Astrocyte (in vitro differentiated cells and primary cell): ENCODE measurements at regions not wholly inside any gene's neighbourhood (a gene's known extent, or its start where the extent isn't known, plus 50 kb on each side); places are given as distances from the start of the nearest gene placed in this dataset.

Source experiments
- EZH2 ChIP-seq: IDR thresholded peaks from 2 replicates; pipeline ENCODE4 v1.6.1; 2012; ENCODE audit warnings: mild to moderate bottlenecking, low read length, inconsistent platforms; ENCODE audit not compliant: insufficient read depth
- TF ChIP-seq, protein P1 (sequence below): IDR thresholded peaks from 2 replicates; pipeline ENCODE4 v1.5.1; 2011; ENCODE audit warnings: low read depth, mild to moderate bottlenecking, inconsistent platforms, low read length, moderate library complexity; ENCODE audit not compliant: insufficient read depth

DNA sequence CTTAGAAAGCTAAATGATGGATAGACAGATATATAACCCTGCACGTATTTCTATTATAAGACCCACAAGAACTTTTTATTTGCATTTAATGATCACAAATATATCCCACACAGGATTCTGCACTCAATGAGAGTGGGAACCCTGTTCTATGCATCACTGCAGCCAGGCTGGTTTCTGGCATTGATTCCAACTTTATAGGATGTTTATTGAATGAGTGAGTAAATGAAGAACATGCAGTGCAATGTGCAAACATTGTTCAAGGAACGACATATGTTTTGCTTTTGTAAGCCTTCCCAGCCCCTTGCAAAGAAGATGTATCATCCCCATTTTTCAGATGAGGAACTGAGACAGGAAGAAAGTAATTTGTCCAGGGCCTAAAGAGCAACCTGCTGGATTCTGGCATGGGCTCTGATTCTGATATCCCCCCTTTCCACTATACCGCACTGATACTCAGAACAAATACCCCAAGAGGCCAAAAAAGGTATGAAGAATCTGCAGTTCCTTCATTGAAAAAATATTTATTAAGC lies 246.3 kb downstream of the LACC1 start:
- TF ChIP-seq, protein P1, sequence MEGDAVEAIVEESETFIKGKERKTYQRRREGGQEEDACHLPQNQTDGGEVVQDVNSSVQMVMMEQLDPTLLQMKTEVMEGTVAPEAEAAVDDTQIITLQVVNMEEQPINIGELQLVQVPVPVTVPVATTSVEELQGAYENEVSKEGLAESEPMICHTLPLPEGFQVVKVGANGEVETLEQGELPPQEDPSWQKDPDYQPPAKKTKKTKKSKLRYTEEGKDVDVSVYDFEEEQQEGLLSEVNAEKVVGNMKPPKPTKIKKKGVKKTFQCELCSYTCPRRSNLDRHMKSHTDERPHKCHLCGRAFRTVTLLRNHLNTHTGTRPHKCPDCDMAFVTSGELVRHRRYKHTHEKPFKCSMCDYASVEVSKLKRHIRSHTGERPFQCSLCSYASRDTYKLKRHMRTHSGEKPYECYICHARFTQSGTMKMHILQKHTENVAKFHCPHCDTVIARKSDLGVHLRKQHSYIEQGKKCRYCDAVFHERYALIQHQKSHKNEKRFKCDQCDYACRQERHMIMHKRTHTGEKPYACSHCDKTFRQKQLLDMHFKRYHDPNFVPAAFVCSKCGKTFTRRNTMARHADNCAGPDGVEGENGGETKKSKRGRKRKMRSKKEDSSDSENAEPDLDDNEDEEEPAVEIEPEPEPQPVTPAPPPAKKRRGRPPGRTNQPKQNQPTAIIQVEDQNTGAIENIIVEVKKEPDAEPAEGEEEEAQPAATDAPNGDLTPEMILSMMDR, result no peak
- no peak for TF ChIP-seq EZH2
